IMR-90 (cell line): ENCODE measurements at regions not wholly inside any gene's neighbourhood (a gene's known extent, or its start where the extent isn't known, plus 50 kb on each side); places are given as distances from the start of the nearest gene placed in this dataset.

ENCODE experiments used
- ATAC-seq: fragments of 200-7000 bp; cut with Tn5 transposase; 2 replicates; pipeline ENCODE4 v1.9.1; 2020; ENCODE audit warnings: low read depth, mild to moderate bottlenecking, moderate library complexity
- BruUV-seq: library from RNA; stranded (reverse); fragments of 400-500 nt; replicated peaks from 2 replicates; lab custom pipeline; 2021; lab: Mats Ljungman, UMichigan
- CTCF ChIA-PET: fragments of 300-600 bp; formaldehyde crosslinking; extraction: SDS; loops from one replicate; lab custom pipeline; 2021; ENCODE audit warnings: antibody characterized with exemption; lab: Yijun Ruan, JAX
- POLR2A ChIA-PET: fragments of 300-600 bp; sonication (Branson Sonifier 250); formaldehyde crosslinking; loops from one replicate; lab custom pipeline; 2022; ENCODE audit warnings: antibody characterized with exemption; ENCODE audit not compliant: unreplicated experiment; lab: Charles Lee
- DNase-seq: peaks from one replicate; pipeline ENCODE4 v3.0.0; 2013
- H2AFZ ChIP-seq: replicated peaks from 2 replicates; pipeline ENCODE3; 2013; ENCODE audit warnings: low read length, mild to moderate bottlenecking; ENCODE audit not compliant: poor library complexity
- H2AK5ac ChIP-seq: 2 replicates; pipeline ENCODE4 v1.6.1; 2013; ENCODE audit warnings: low read depth, low read length, inconsistent platforms
- H2AK9ac ChIP-seq: replicated peaks from 2 replicates; pipeline ENCODE3; 2013; ENCODE audit warnings: mild to moderate bottlenecking, low read depth, low read length, moderate library complexity; ENCODE audit not compliant: poor library complexity
- H2BK120ac ChIP-seq: 2 replicates; pipeline ENCODE4 v1.6.1; 2013; ENCODE audit warnings: low read depth, low read length, inconsistent platforms
- H2BK15ac ChIP-seq: 3 replicates; pipeline ENCODE4 v1.6.1; 2013; ENCODE audit warnings: low read depth, low read length, inconsistent platforms
- H2BK20ac ChIP-seq: 2 replicates; pipeline ENCODE4 v1.6.1; 2013; ENCODE audit warnings: low read depth, mild to moderate bottlenecking, inconsistent platforms, low read length, moderate library complexity
- H2BK5ac ChIP-seq: 2 replicates; pipeline ENCODE4 v1.6.1; 2013; ENCODE audit warnings: mild to moderate bottlenecking, low read depth, low read length, inconsistent platforms; ENCODE audit not compliant: poor library complexity, severe bottlenecking
- H3K14ac ChIP-seq: replicated peaks from 2 replicates; pipeline ENCODE4 v1.6.1; 2013; ENCODE audit warnings: low read depth, low read length, inconsistent platforms
- H3K18ac ChIP-seq: 2 replicates; pipeline ENCODE4 v1.6.1; 2013; ENCODE audit warnings: low read depth, low read length, control low read depth
- H3K23ac ChIP-seq: 2 replicates; pipeline ENCODE4 v1.6.1; 2013; ENCODE audit warnings: low read depth, low read length, inconsistent platforms
- H3K27ac ChIP-seq: 2 replicates; pipeline ENCODE4 v1.5.1; 2013; ENCODE audit warnings: mild to moderate bottlenecking, control low read depth, low read length; ENCODE audit not compliant: insufficient read depth
- H3K27me3 ChIP-seq: 2 replicates; pipeline ENCODE4 v1.6.1; 2013; ENCODE audit warnings: low read length; ENCODE audit not compliant: control insufficient read depth, insufficient read depth
- H3K36me3 ChIP-seq: 2 replicates; pipeline ENCODE4 v1.6.1; 2013; ENCODE audit warnings: low read length, mixed read lengths; ENCODE audit not compliant: control insufficient read depth, insufficient read depth
- H3K4ac ChIP-seq: 2 replicates; pipeline ENCODE4 v1.6.1; 2013; ENCODE audit warnings: low read depth, low read length, inconsistent platforms
- H3K4me1 ChIP-seq: 2 replicates; pipeline ENCODE4 v1.6.1; 2013; ENCODE audit warnings: low read length, mixed read lengths; ENCODE audit not compliant: control insufficient read depth, insufficient read depth
- H3K4me2 ChIP-seq: 2 replicates; pipeline ENCODE4 v1.6.1; 2013; ENCODE audit warnings: low read depth, mild to moderate bottlenecking, control low read depth, low read length, moderate library complexity
- H3K4me3 ChIP-seq: 2 replicates; pipeline ENCODE4 v1.5.1; 2013; ENCODE audit warnings: low read depth, mild to moderate bottlenecking, control low read depth, low read length, moderate library complexity; ENCODE audit not compliant: insufficient read depth
- H3K56ac ChIP-seq: 2 replicates; pipeline ENCODE4 v1.6.1; 2013; ENCODE audit warnings: low read length, inconsistent platforms; ENCODE audit not compliant: insufficient read depth; ENCODE audit errors: extremely low read depth
- H3K79me1 ChIP-seq, 2 experiments: 2 replicates each; pipeline ENCODE4 v1.6.1; 2013; ENCODE audit warnings: low read length in 2 of 2, inconsistent platforms in 1 of 2, low read depth in 1 of 2
- H3K9ac ChIP-seq: 2 replicates; pipeline ENCODE4 v1.6.1; 2013; ENCODE audit warnings: low read depth, low read length, control low read depth
- H3K9me1 ChIP-seq: 2 replicates; pipeline ENCODE4 v1.6.1; 2013; ENCODE audit warnings: low read length, inconsistent platforms; ENCODE audit not compliant: insufficient read depth
- H3K9me3 ChIP-seq: 2 replicates; pipeline ENCODE4 v1.6.1; 2013; ENCODE audit warnings: low read length; ENCODE audit not compliant: control insufficient read depth, insufficient read depth
- H4K20me1 ChIP-seq: 2 replicates; pipeline ENCODE4 v1.6.1; 2013; ENCODE audit warnings: low read length, inconsistent platforms; ENCODE audit not compliant: insufficient read depth
- H4K5ac ChIP-seq: 2 replicates; pipeline ENCODE4 v1.6.1; 2013; ENCODE audit warnings: mild to moderate bottlenecking, low read depth, low read length, control low read depth
- H4K8ac ChIP-seq, 2 experiments: 2 replicates each; pipeline ENCODE4 v1.6.1; 2013; ENCODE audit warnings: low read depth in 2 of 2, low read length in 2 of 2, control low read depth in 1 of 2, inconsistent platforms in 1 of 2
- H4K91ac ChIP-seq: 2 replicates; pipeline ENCODE4 v1.6.1; 2013; ENCODE audit warnings: low read depth, low read length, inconsistent platforms; ENCODE audit not compliant: insufficient read depth
- BHLHE40 ChIP-seq: fragments of 150-350 bp; IDR thresholded peaks from 2 replicates; pipeline ENCODE4 v1.6.1; 2016; ENCODE audit warnings: mild to moderate bottlenecking, low read depth, low read length
- CHD1 ChIP-seq: IDR thresholded peaks from 2 replicates; pipeline ENCODE4 v1.6.1; 2012; ENCODE audit warnings: low read depth, low read length, improper control_type of control experiment
- CTCF ChIP-seq: conservative IDR thresholded peaks from 2 replicates; pipeline ENCODE4 v1.5.1; 2012; ENCODE audit warnings: mild to moderate bottlenecking, low read depth, low read length, improper control_type of control experiment
- FOS ChIP-seq: fragments of 150-350 bp; IDR thresholded peaks from 2 replicates; pipeline ENCODE4 v1.6.1; 2016; ENCODE audit warnings: low read depth, low read length
- MAFK ChIP-seq: IDR thresholded peaks from 2 replicates; pipeline ENCODE4 v1.6.1; 2012; ENCODE audit warnings: low read depth, low read length, improper control_type of control experiment
- MAZ ChIP-seq: IDR thresholded peaks from 2 replicates; pipeline ENCODE4 v1.6.1; 2012; ENCODE audit warnings: low read depth, mild to moderate bottlenecking, low read length, improper control_type of control experiment, moderate library complexity, borderline replicate concordance
- NFE2L2 ChIP-seq: fragments of 150-350 bp; IDR thresholded peaks from 2 replicates; pipeline ENCODE4 v1.6.1; 2016; ENCODE audit warnings: low read depth, mild to moderate bottlenecking, low read length
- POLR2A ChIP-seq: IDR thresholded peaks from 2 replicates; pipeline ENCODE4 v1.6.1; 2012; ENCODE audit warnings: mild to moderate bottlenecking, low read depth, low read length
- RAD21 ChIP-seq: IDR thresholded peaks from 2 replicates; pipeline ENCODE4 v1.6.1; 2012; ENCODE audit warnings: low read length, improper control_type of control experiment
- RFX5 ChIP-seq: IDR thresholded peaks from 2 replicates; pipeline ENCODE4 v1.8.0; 2012; ENCODE audit warnings: low read depth, mild to moderate bottlenecking, low read length, moderate library complexity
- SMC3 ChIP-seq: fragments of 150-350 bp; IDR thresholded peaks from 2 replicates; pipeline ENCODE4 v1.6.1; 2016; ENCODE audit warnings: low read depth, mild to moderate bottlenecking, antibody characterized with exemption, low read length, moderate library complexity
- WGBS, 2 experiments: methylation state at CpG; one replicate each; pipeline versions ENCODE4 v1.1.5 to v1.1.7; 2013; ENCODE audit warnings: missing lambda C conversion rate in 2 of 2; ENCODE audit not compliant: insufficient read length in 1 of 2; ENCODE audit errors: extremely low coverage in 2 of 2; 5-methylcytosine and 5-hydroxymethylcytosine counted together
- dilution Hi-C: fragments of 300-500 bp; cut with HindIII; formaldehyde crosslinking; loops from one replicate; pipeline ENCODE4 v1.14.3; 2018; ENCODE audit warnings: low sequenced_read_pairs; ENCODE audit not compliant: unreplicated experiment
- in situ Hi-C: fragments of 300-500 bp; cut with MboI; formaldehyde crosslinking; loops from 3 replicates; pipeline ENCODE4 v1.14.3; 2019; ENCODE audit warnings: low sequenced_read_pairs, inconsistent platforms, mixed read lengths
- intact Hi-C: fragments of 100-400 bp; cut with micrococcal nuclease; formaldehyde crosslinking; loops from 2 replicates; pipeline ENCODE4 v1.10.0; 2022

- Histone ChIP-seq H4K91ac (no peak overlapping the region), H3K27ac (no peak overlapping the region), H3K4me1 (no peaks in the 10 kb centered on the region), H3K23ac (no peak overlapping the region), H3K56ac (no peak overlapping the region), H3K36me3 (no peaks in the 10 kb centered on the region), H3K79me1 (no peaks in the 10 kb centered on the region), H3K9ac (no peak overlapping the region), H2BK20ac (no peak overlapping the region), H2BK5ac (no peak overlapping the region), H2AK9ac (no peak overlapping the region), H2BK120ac (no peak overlapping the region), H2AK5ac (no peak overlapping the region), H3K14ac (no peak overlapping the region), H4K20me1 (no peaks in the 10 kb centered on the region), H3K4ac (no peak overlapping the region), H2AFZ (no peak overlapping the region), H2BK15ac (no peak overlapping the region), H3K9me1 (no peaks in the 10 kb centered on the region), H4K5ac (no peak overlapping the region), H3K4me3 (no peak overlapping the region), H3K4me2 (no peak overlapping the region), H3K9me3 (no peaks in the 10 kb centered on the region), H4K8ac (no peak overlapping the region), H3K18ac (no peak overlapping the region), H3K27me3 (peaks cover 7% of the 10 kb centered on the region)
- ChIA-PET CTCF (no interaction called here), POLR2A (no interaction called here)
- in situ Hi-C loops: no loop called here
- no TSS peak for BruUV-seq
- dilution Hi-C loops: no loop called here
- no peak for TF ChIP-seq MAZ
- TF ChIP-seq RFX5: no peak
- TF ChIP-seq RAD21: no peak
- no peak for TF ChIP-seq NFE2L2
- no peak for TF ChIP-seq CHD1
- TF ChIP-seq POLR2A: no peak
- no peak for TF ChIP-seq FOS
- TF ChIP-seq MAFK: no peak
- TF ChIP-seq BHLHE40: no peak
- TF ChIP-seq CTCF: no peak
- TF ChIP-seq SMC3: no peak
- WGBS, 2 experiments: no CpG with 5 or more reads among the region's 5 CpGs
- ATAC-seq (no peak), DNase-seq (no peak)
- intact Hi-C loops: no loop called here
Observed at GRCh38 chr12:69168363-69168762, 71.0 kb upstream of the CPSF6 start.
